ENCODE measurements at regions not wholly inside any gene's neighbourhood (a gene's known extent, or its start where the extent isn't known, plus 50 kb on each side); places are given as distances from the start of the nearest gene placed in this dataset.
A peak's percentile ranks its signal among the peaks of the same experiment; 100 is the strongest.

GRCh38 chr1:244918421-244919319 lies 54.3 kb upstream of the HNRNPU start (continued):
- TF ChIP-seq SLC30A9 (CRISPR knock-in tag; IDR thresholded peaks at IDR 0.05) (no peak), RNF219 (CRISPR knock-in tag; IDR thresholded peaks at IDR 0.05) (no peak), RBFOX2 (IDR thresholded peaks at IDR 0.05; ENCODE audit: low read depth, low read length) (peak; percentile 86), PBX2 (CRISPR knock-in tag; IDR thresholded peaks at IDR 0.05; ENCODE audit: low read depth) (no peak), PBX2 (tag; conservative IDR thresholded peaks at IDR 0.05; ENCODE audit: low read depth) (0 out of 2 replicates have a peak, but pooled peaks have one; percentile 15), SP2 (IDR thresholded peaks at IDR 0.05; ENCODE audit: extremely low read depth, low read depth, low read length, poor library complexity, severe bottlenecking) (no peak), E2F6 (IDR thresholded peaks at IDR 0.05; ENCODE audit: borderline replicate concordance in 1 of 2, extremely low read depth in 1 of 2, insufficient read depth in 1 of 2, insufficient read length in 1 of 2, low read depth in 1 of 2, low read length in 1 of 2, poor library complexity in 1 of 2, severe bottlenecking in 1 of 2) (peak; percentile 97 to 98), ATF1 (CRISPR knock-in tag; IDR thresholded peaks at IDR 0.05) (no peak), ATF1 (tag; IDR thresholded peaks at IDR 0.05) (peak; percentile 72), ZNF143 (CRISPR knock-in tag; IDR thresholded peaks at IDR 0.05) (0 out of 2 replicates have a peak, but pooled peaks have one; percentile 26), GMEB1 (CRISPR knock-in tag; IDR thresholded peaks at IDR 0.05) (peak; percentile 75), CREB3L1 (IDR thresholded peaks at IDR 0.05; ENCODE audit: borderline replicate concordance, low read depth) (peak; percentile 79; the same call in 1 of the 2 replicates), HOMEZ (CRISPR knock-in tag; IDR thresholded peaks at IDR 0.05) (no peak)

All from K562 (cell line).